ENCODE measurements at regions not wholly inside any gene's neighbourhood (a gene's known extent, or its start where the extent isn't known, plus 50 kb on each side); places are given as distances from the start of the nearest gene placed in this dataset.

DNA sequence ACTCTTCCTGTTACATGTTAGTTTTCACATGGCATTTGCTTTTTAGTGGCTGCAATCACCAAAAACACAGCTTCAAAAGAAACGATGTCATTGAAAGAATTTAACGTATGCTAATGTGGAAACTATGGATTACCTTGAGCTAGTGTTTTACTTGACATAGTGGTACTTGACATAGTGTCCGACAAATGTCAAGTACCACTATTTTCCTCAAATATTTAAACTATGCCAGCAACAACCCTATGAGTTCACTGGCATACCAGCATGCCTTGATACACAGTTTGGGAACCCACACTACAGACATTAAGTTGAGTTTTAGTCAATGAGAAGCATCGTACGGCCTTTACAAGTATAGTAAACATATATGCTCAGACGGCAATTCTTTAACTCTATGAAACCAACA is 560.3 kb downstream of the GALC start:
- Mint-ChIP-seq H3K27me3 (ENCODE audit: unreplicated experiment) (no peaks in the 10 kb centered on the region), H3K27ac (ENCODE audit: unreplicated experiment) (no peak overlapping the region), H3K4me1 (ENCODE audit: low read depth, unreplicated experiment) (peaks cover 17% of the 10 kb centered on the region), H3K4me3 (ENCODE audit: low read depth, unreplicated experiment) (no peak overlapping the region), H3K36me3 (ENCODE audit: insufficient read depth, unreplicated experiment) (no peaks in the 10 kb centered on the region), H3K9me3 (ENCODE audit: low read depth, unreplicated experiment) (no peaks in the 10 kb centered on the region)
- intact Hi-C loops (cut with micrococcal nuclease; ENCODE audit: unreplicated experiment), result loop anchor here (5.0 to 10.0 kb wide), 2 partner anchors 60 to 182 kb away; no protein-coding TSS in a partner anchor
- BruUV-seq (replicated peaks), result no TSS peak
- TF ChIP-seq, protein P1, sequence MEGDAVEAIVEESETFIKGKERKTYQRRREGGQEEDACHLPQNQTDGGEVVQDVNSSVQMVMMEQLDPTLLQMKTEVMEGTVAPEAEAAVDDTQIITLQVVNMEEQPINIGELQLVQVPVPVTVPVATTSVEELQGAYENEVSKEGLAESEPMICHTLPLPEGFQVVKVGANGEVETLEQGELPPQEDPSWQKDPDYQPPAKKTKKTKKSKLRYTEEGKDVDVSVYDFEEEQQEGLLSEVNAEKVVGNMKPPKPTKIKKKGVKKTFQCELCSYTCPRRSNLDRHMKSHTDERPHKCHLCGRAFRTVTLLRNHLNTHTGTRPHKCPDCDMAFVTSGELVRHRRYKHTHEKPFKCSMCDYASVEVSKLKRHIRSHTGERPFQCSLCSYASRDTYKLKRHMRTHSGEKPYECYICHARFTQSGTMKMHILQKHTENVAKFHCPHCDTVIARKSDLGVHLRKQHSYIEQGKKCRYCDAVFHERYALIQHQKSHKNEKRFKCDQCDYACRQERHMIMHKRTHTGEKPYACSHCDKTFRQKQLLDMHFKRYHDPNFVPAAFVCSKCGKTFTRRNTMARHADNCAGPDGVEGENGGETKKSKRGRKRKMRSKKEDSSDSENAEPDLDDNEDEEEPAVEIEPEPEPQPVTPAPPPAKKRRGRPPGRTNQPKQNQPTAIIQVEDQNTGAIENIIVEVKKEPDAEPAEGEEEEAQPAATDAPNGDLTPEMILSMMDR (IDR thresholded peaks at IDR 0.05; ENCODE audit: unreplicated experiment), result no peak
- no peak for DNase-seq
- CTCF ChIA-PET, result no interaction called here

DNA sequence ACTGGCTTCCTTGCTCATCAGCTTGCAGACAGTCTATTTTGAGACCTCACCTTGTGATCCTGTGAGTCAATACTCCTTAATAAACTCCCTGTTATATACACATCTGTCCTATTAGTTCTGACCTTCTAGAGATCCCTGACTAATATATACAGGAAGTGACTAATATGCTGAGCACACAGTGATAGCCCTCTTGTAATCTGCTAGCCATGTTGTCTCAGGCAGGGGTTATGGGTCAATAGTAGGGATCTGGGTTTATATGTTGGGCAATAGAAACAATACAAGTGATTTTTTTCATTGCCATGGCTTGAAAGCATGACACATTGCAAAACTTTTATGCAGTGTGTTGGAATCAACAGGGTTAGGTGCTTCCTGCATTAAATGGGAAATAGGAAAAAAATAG is 562.2 kb downstream of the GALC start:
- no peak for DNase-seq
- Mint-ChIP-seq H3K9me3 (ENCODE audit: low read depth, unreplicated experiment) (no peaks in the 10 kb centered on the region), H3K27ac (ENCODE audit: unreplicated experiment) (no peak overlapping the region), H3K4me3 (ENCODE audit: low read depth, unreplicated experiment) (no peak overlapping the region), H3K27me3 (ENCODE audit: unreplicated experiment) (no peaks in the 10 kb centered on the region), H3K4me1 (ENCODE audit: low read depth, unreplicated experiment) (peaks cover 17% of the 10 kb centered on the region), H3K36me3 (ENCODE audit: insufficient read depth, unreplicated experiment) (no peaks in the 10 kb centered on the region)
- BruUV-seq (replicated peaks), result no TSS peak
- intact Hi-C loops (cut with micrococcal nuclease; ENCODE audit: unreplicated experiment), result loop anchor here (5.0 to 10.0 kb wide), 2 partner anchors 61 to 184 kb away; no protein-coding TSS in a partner anchor
- CTCF ChIA-PET, result no interaction called here
- TF ChIP-seq, protein P1 (IDR thresholded peaks at IDR 0.05; ENCODE audit: unreplicated experiment), result no peak

DNA sequence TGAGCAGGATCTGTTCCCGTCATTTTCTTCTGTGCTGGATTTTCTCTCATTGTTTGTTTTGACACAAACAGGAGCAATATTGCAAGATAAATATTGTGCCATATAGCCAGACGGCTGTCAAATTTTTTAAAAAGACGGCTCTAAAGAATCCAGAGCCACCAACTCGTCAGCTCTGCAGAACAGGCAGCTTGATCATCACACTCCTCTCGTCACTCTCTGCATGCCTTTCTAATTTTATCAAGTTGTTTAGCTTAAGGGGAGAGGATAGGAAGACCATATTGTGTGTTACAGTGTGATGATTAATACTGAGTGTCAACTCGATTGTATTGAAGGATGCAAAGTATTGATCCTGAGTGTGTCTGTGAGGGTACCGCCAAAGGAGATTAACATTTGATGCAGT is 562.8 kb downstream of the GALC start:
- TF ChIP-seq, protein P1 (IDR thresholded peaks at IDR 0.05; ENCODE audit: unreplicated experiment), result no peak
- Mint-ChIP-seq H3K9me3 (ENCODE audit: low read depth, unreplicated experiment) (no peaks in the 10 kb centered on the region), H3K4me1 (ENCODE audit: low read depth, unreplicated experiment) (peaks cover 17% of the 10 kb centered on the region), H3K4me3 (ENCODE audit: low read depth, unreplicated experiment) (no peak overlapping the region), H3K27ac (ENCODE audit: unreplicated experiment) (no peak overlapping the region), H3K27me3 (ENCODE audit: unreplicated experiment) (no peaks in the 10 kb centered on the region), H3K36me3 (ENCODE audit: insufficient read depth, unreplicated experiment) (no peaks in the 10 kb centered on the region)
- CTCF ChIA-PET, result no interaction called here
- DNase-seq, result no peak
- intact Hi-C loops (cut with micrococcal nuclease; ENCODE audit: unreplicated experiment), result loop anchor here (5.0 to 10.0 kb wide), 2 partner anchors 62 to 185 kb away; no protein-coding TSS in a partner anchor
- BruUV-seq (replicated peaks), result no TSS peak

DNA sequence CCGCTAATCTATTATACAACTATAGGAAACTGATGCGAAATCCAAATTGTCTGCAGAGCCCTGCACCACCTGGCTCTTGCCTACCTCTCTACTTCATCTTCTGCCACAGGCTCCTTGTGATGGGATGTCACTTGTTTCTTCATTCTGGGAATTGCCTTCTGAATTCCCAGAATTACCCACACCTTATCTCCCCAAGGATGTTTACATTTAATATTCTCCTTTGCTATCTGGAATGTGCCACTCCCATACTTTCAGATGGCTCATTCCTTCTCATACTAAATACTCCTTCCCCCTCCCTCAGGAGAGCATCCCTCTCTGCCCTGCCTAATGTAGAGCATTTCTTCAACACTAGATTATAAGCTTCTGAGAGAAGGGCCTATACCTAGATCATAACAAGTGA is 573.1 kb downstream of the GALC start:
- H3K27me3 Mint-ChIP-seq (ENCODE audit: unreplicated experiment), result no peaks in the 10 kb centered on the region
- H3K4me1 Mint-ChIP-seq (ENCODE audit: low read depth, unreplicated experiment), result no peaks in the 10 kb centered on the region
- intact Hi-C loops (cut with micrococcal nuclease; ENCODE audit: unreplicated experiment), result no loop called here
- BruUV-seq (replicated peaks), result no TSS peak
- CTCF ChIA-PET, result no interaction called here
- H3K27ac Mint-ChIP-seq (ENCODE audit: unreplicated experiment), result no peak overlapping the region
- TF ChIP-seq, protein P1 (IDR thresholded peaks at IDR 0.05; ENCODE audit: unreplicated experiment), result no peak
- H3K9me3 Mint-ChIP-seq (ENCODE audit: low read depth, unreplicated experiment), result peaks cover 7% of the 10 kb centered on the region
- no peaks in the 10 kb centered on the region for H3K36me3 Mint-ChIP-seq (ENCODE audit: insufficient read depth, unreplicated experiment)
- DNase-seq, result no peak
- no peak overlapping the region for H3K4me3 Mint-ChIP-seq (ENCODE audit: low read depth, unreplicated experiment)

Measured in Calu3 (cell line).